ENCODE measurements at regions not wholly inside any gene's neighbourhood (a gene's known extent, or its start where the extent isn't known, plus 50 kb on each side); places are given as distances from the start of the nearest gene placed in this dataset.

GRCh38 chr20:51127713-51128112 is 104.8 kb upstream of the KCNG1 start:
- TF ChIP-seq EZH2 (IDR thresholded peaks at IDR 0.05; ENCODE audit: low read length, unreplicated experiment) (no peak), CTCF (conservative IDR thresholded peaks at IDR 0.05; ENCODE audit: low read depth, low read length) (no peak), EZH2phosphoT487 (IDR thresholded peaks at IDR 0.05; ENCODE audit: borderline replicate concordance, low read length) (no peak)
- no peak overlapping the region for H3K9ac ChIP-seq (ENCODE audit: low read length)
- no TSS peak for BruUV-seq (replicated peaks)
- H3K9me2 ChIP-seq (replicated peaks; ENCODE audit: low read length), result no peaks in the 10 kb centered on the region
- H3K79me2 ChIP-seq (ENCODE audit: low read length), result no peaks in the 10 kb centered on the region
- H3K9me3 ChIP-seq (ENCODE audit: low read length), result no peaks in the 10 kb centered on the region
- CTCF ChIA-PET, result interaction anchor here (1.3 kb wide), 1 partner anchor 179 kb away, joined by 3 read pairs; no protein-coding TSS in a partner anchor
- no peaks in the 10 kb centered on the region for H3K36me3 ChIP-seq (ENCODE audit: low read depth, low read length)
- no peaks in the 10 kb centered on the region for H4K20me1 ChIP-seq (ENCODE audit: low read length)
- H3F3A ChIP-seq (ENCODE audit: low read length, unreplicated experiment), result no peaks in the 10 kb centered on the region
- H3K4me2 ChIP-seq (ENCODE audit: low read length), result peak overlapping the region; percentile 36
- ATAC-seq, result no peak
- peak overlapping the region; percentile 40 for H3K27ac ChIP-seq (ENCODE audit: low read length)
- H3K4me3 ChIP-seq (ENCODE audit: low read length), result no peak overlapping the region
- 0 out of 2 replicates have a peak overlapping the region, but pooled peaks have one; percentile 1 for H2AFZ ChIP-seq (ENCODE audit: low read length)
- H3K4me1 ChIP-seq (ENCODE audit: insufficient read depth, low read length), result peaks cover 50% of the 10 kb centered on the region
- no peaks in the 10 kb centered on the region for H3K27me3 ChIP-seq (ENCODE audit: low read length)
- intact Hi-C loops (cut with micrococcal nuclease), result loop anchor here (10.0 kb wide), 1 partner anchor 103 kb away; the partner anchor contains the start of gene KCNG1
- POLR2A ChIA-PET (ENCODE audit: unreplicated experiment), result interaction anchor here (0.5 to 0.6 kb wide), 2 partner anchors 147 to 874 kb away, joined by 3 to 4 read pairs; no protein-coding TSS in a partner anchor
- DNase-seq, result no peak

- intact Hi-C loops (cut with micrococcal nuclease), result loop anchor here (10.0 kb wide), 1 partner anchor 102 kb away; the partner anchor contains the start of gene KCNG1
- no TSS peak for BruUV-seq (replicated peaks)
- POLR2A ChIA-PET (ENCODE audit: unreplicated experiment), result interaction anchor here (0.6 kb wide), 1 partner anchor 45 kb away, joined by 3 read pairs; no protein-coding TSS in a partner anchor
- H3K4me2 ChIP-seq (ENCODE audit: low read length), result no peak overlapping the region
- peak; percentile 52 for DNase-seq
- H3K4me1 ChIP-seq (ENCODE audit: insufficient read depth, low read length), result peaks cover 64% of the 10 kb centered on the region
- H3K36me3 ChIP-seq (ENCODE audit: low read depth, low read length), result no peaks in the 10 kb centered on the region
- H3K27me3 ChIP-seq (ENCODE audit: low read length), result no peaks in the 10 kb centered on the region
- H3K4me3 ChIP-seq (ENCODE audit: low read length), result no peak overlapping the region
- no peaks in the 10 kb centered on the region for H3F3A ChIP-seq (ENCODE audit: low read length, unreplicated experiment)
- TF ChIP-seq CTCF (conservative IDR thresholded peaks at IDR 0.05; ENCODE audit: low read depth, low read length) (no peak), EZH2 (IDR thresholded peaks at IDR 0.05; ENCODE audit: low read length, unreplicated experiment) (no peak), EZH2phosphoT487 (IDR thresholded peaks at IDR 0.05; ENCODE audit: borderline replicate concordance, low read length) (no peak)
- H3K9me2 ChIP-seq (replicated peaks; ENCODE audit: low read length), result no peaks in the 10 kb centered on the region
- H4K20me1 ChIP-seq (ENCODE audit: low read length), result no peaks in the 10 kb centered on the region
- CTCF ChIA-PET, result no interaction called here
- no peak for ATAC-seq
- no peak overlapping the region for H2AFZ ChIP-seq (ENCODE audit: low read length)
- H3K27ac ChIP-seq (ENCODE audit: low read length), result no peak overlapping the region
- H3K9ac ChIP-seq (ENCODE audit: low read length), result no peak overlapping the region
- no peaks in the 10 kb centered on the region for H3K9me3 ChIP-seq (ENCODE audit: low read length)
- H3K79me2 ChIP-seq (ENCODE audit: low read length), result no peaks in the 10 kb centered on the region
These were observed 103.4 kb upstream of the KCNG1 start for GRCh38 chr20:51126337-51126736.

- ATAC-seq, result no peak
- no peaks in the 10 kb centered on the region for H3K79me2 ChIP-seq (ENCODE audit: low read length)
- H3K27ac ChIP-seq (ENCODE audit: low read length), result no peak overlapping the region
These were observed 102.9 kb upstream of the KCNG1 start for GRCh38 chr20:51125780-51126179.

More at GRCh38 chr20:51125780-51126179, 102.9 kb upstream of the KCNG1 start:
- intact Hi-C loops (cut with micrococcal nuclease), result loop anchor here (10.0 kb wide), 1 partner anchor 101 kb away; the partner anchor contains the start of gene KCNG1
- DNase-seq, result no peak
- H3K4me3 ChIP-seq (ENCODE audit: low read length), result no peak overlapping the region
- no peak overlapping the region for H2AFZ ChIP-seq (ENCODE audit: low read length)
- peaks cover 69% of the 10 kb centered on the region for H3K4me1 ChIP-seq (ENCODE audit: insufficient read depth, low read length)
- H3K27me3 ChIP-seq (ENCODE audit: low read length), result no peaks in the 10 kb centered on the region
- H3F3A ChIP-seq (ENCODE audit: low read length, unreplicated experiment), result no peaks in the 10 kb centered on the region
- TF ChIP-seq CTCF (conservative IDR thresholded peaks at IDR 0.05; ENCODE audit: low read depth, low read length) (no peak), EZH2 (IDR thresholded peaks at IDR 0.05; ENCODE audit: low read length, unreplicated experiment) (no peak), EZH2phosphoT487 (IDR thresholded peaks at IDR 0.05; ENCODE audit: borderline replicate concordance, low read length) (no peak)
- no TSS peak for BruUV-seq (replicated peaks)
- no peaks in the 10 kb centered on the region for H3K9me2 ChIP-seq (replicated peaks; ENCODE audit: low read length)
- CTCF ChIA-PET, result no interaction called here
- H3K9me3 ChIP-seq (ENCODE audit: low read length), result no peaks in the 10 kb centered on the region
- H4K20me1 ChIP-seq (ENCODE audit: low read length), result no peaks in the 10 kb centered on the region
- no peak overlapping the region for H3K9ac ChIP-seq (ENCODE audit: low read length)
- no peak overlapping the region for H3K4me2 ChIP-seq (ENCODE audit: low read length)
- POLR2A ChIA-PET (ENCODE audit: unreplicated experiment), result interaction anchor here (0.6 kb wide), 1 partner anchor 45 kb away, joined by 3 read pairs; no protein-coding TSS in a partner anchor
- no peaks in the 10 kb centered on the region for H3K36me3 ChIP-seq (ENCODE audit: low read depth, low read length)

Measured in PC-3 (cell line).